SK-N-SH (cell line): ENCODE measurements at regions not wholly inside any gene's neighbourhood (a gene's known extent, or its start where the extent isn't known, plus 50 kb on each side); places are given as distances from the start of the nearest gene placed in this dataset.

Source experiments
- CTCF ChIA-PET: fragments of 300-600, 350-600 bp; formaldehyde crosslinking; extraction: SDS; loops from one replicate; lab custom pipeline; 2021; lab: Yijun Ruan, JAX
- POLR2A ChIA-PET: fragments of 350-600 bp; sonication (Branson Sonifier 250); formaldehyde crosslinking; extraction: SDS; loops from one replicate; lab custom pipeline; 2020; ENCODE audit warnings: antibody characterized with exemption, inconsistent platforms; lab: Yijun Ruan, JAX
- DNase-seq: peaks from one replicate; pipeline ENCODE4 v3.0.0; 2012
- H2AFZ ChIP-seq: fragments of 200-600 bp; sonication (generic); 2 replicates; pipeline ENCODE4 v1.8.1; 2016; ENCODE audit warnings: antibody characterized with exemption, mild to moderate bottlenecking, low read depth
- H3F3A ChIP-seq: fragments of 200-600 bp; sonication (generic); replicated peaks from 2 replicates; pipeline ENCODE3; 2016; ENCODE audit warnings: antibody characterized with exemption, mild to moderate bottlenecking; ENCODE audit not compliant: insufficient read depth
- H3K27ac ChIP-seq, 2 experiments: fragments of 200-500 bp in 1 of 2; fragments of 200-600 bp in 1 of 2; sonication (Bioruptor generic) in 1 of 2; sonication (generic), shearing (Covaris generic) in 1 of 2; 2 replicates each; pipeline versions ENCODE4 v1.5.1 to v1.6.1; 2014 to 2016; ENCODE audit warnings: low read depth in 2 of 2, inconsistent platforms in 1 of 2, low read length in 1 of 2, mild to moderate bottlenecking in 1 of 2, mixed read lengths in 1 of 2
- H3K27me3 ChIP-seq: fragments of 200-600 bp; sonication (generic), shearing (Covaris generic); 2 replicates; pipeline ENCODE4 v1.6.1; 2016; ENCODE audit warnings: mixed run types; ENCODE audit not compliant: insufficient read depth
- H3K36me3 ChIP-seq, 2 experiments: fragments of 200-500 bp in 1 of 2; fragments of 200-600 bp in 1 of 2; sonication (Bioruptor generic) in 1 of 2; sonication (generic) in 1 of 2; replicated peaks in 1 of 2; 2 replicates each; pipeline versions ENCODE3 to v1.5.1; 2014 to 2016; ENCODE audit warnings: low read length in 1 of 2, mild to moderate bottlenecking in 1 of 2; ENCODE audit not compliant: insufficient read depth in 2 of 2, control insufficient read depth in 1 of 2
- H3K4me1 ChIP-seq, 2 experiments: fragments of 200-500 bp in 1 of 2; fragments of 200-600 bp in 1 of 2; sonication (Bioruptor generic) in 1 of 2; sonication (generic), shearing (Covaris generic) in 1 of 2; 2 replicates each; pipeline versions ENCODE4 v1.5.1 to v1.6.1; 2014 to 2016; ENCODE audit warnings: low read depth in 1 of 2, low read length in 1 of 2, mixed run types in 1 of 2; ENCODE audit not compliant: insufficient read depth in 2 of 2, control insufficient read depth in 1 of 2
- H3K4me2 ChIP-seq: fragments of 200-600 bp; sonication (generic), shearing (Covaris generic); 2 replicates; pipeline ENCODE4 v1.6.1; 2017; ENCODE audit warnings: mixed run types
- H3K4me3 ChIP-seq, 2 experiments: fragments of 200-500 bp in 1 of 2; fragments of 200-600 bp in 1 of 2; sonication (Bioruptor generic) in 1 of 2; sonication (generic), shearing (Covaris generic) in 1 of 2; 2 replicates each; pipeline versions ENCODE4 v1.5.1 to v1.8.1; 2014 to 2016; ENCODE audit warnings: low read depth in 2 of 2, inconsistent platforms in 1 of 2, low read length in 1 of 2, mild to moderate bottlenecking in 1 of 2, mixed read lengths in 1 of 2, moderate library complexity in 1 of 2
- H3K79me2 ChIP-seq: fragments of 200-600 bp; sonication (generic); 2 replicates; pipeline ENCODE4 v1.8.1; 2017; ENCODE audit warnings: mild to moderate bottlenecking; ENCODE audit not compliant: insufficient read depth
- H3K9ac ChIP-seq: fragments of 200-600 bp; sonication (generic); 2 replicates; pipeline ENCODE4 v1.6.1; 2017; ENCODE audit warnings: mixed run types
- H3K9me2 ChIP-seq: fragments of 200-600 bp; sonication (generic); 2 replicates; pipeline ENCODE4 v1.6.1; 2017; ENCODE audit warnings: mixed run types
- H3K9me3 ChIP-seq: fragments of 200-600 bp; sonication (generic); 2 replicates; pipeline ENCODE4 v1.6.1; 2017; ENCODE audit warnings: mixed run types, mild to moderate bottlenecking, moderate library complexity
- H4K20me1 ChIP-seq: fragments of 200-600 bp; sonication (generic); 2 replicates; pipeline ENCODE4 v1.6.1; 2017; ENCODE audit warnings: mild to moderate bottlenecking, mixed run types; ENCODE audit not compliant: insufficient read depth
- CHD2 ChIP-seq: fragments of 150-350 bp; IDR thresholded peaks from 2 replicates; pipeline ENCODE4 v1.6.1; 2018; ENCODE audit warnings: low read length; ENCODE audit not compliant: partially characterized antibody
- EP300 ChIP-seq, 2 experiments: IDR thresholded peaks; 2 replicates each; pipeline versions ENCODE4 v1.4.0 to v1.6.1; 2012; ENCODE audit warnings: borderline replicate concordance in 1 of 2, low read depth in 1 of 2, low read length in 1 of 2
- EZH2phosphoT487 ChIP-seq: fragments of 200-600 bp; sonication (generic); IDR thresholded peaks from 2 replicates; pipeline ENCODE4 v1.6.1; 2017; ENCODE audit warnings: low read depth, mixed run types, mild to moderate bottlenecking, antibody characterized with exemption, moderate library complexity, borderline replicate concordance
- FOSL2 ChIP-seq: IDR thresholded peaks from 2 replicates; pipeline ENCODE4 v1.4.0; 2012; ENCODE audit warnings: low read depth, mild to moderate bottlenecking, moderate library complexity, borderline replicate concordance
- GATA2 ChIP-seq: sonication (generic); formaldehyde crosslinking; IDR thresholded peaks from 2 replicates; pipeline ENCODE4 v1.5.0; 2020; ENCODE audit warnings: mild to moderate bottlenecking, missing genetic modification reagents
- JUND ChIP-seq: IDR thresholded peaks from 2 replicates; pipeline ENCODE4 v1.4.0; 2012
- MEF2A ChIP-seq: IDR thresholded peaks from 2 replicates; pipeline ENCODE4 v1.4.0; 2012; ENCODE audit warnings: low read depth, borderline replicate concordance
- NRF1 ChIP-seq: IDR thresholded peaks from 2 replicates; pipeline ENCODE4 v1.6.1; 2012; ENCODE audit warnings: low read depth, mild to moderate bottlenecking, low read length
- POLR2AphosphoS5 ChIP-seq: IDR thresholded peaks from 2 replicates; pipeline ENCODE4 v1.6.1; 2012; ENCODE audit warnings: low read depth, low read length
- RAD21 ChIP-seq: IDR thresholded peaks from 2 replicates; pipeline ENCODE4 v1.6.1; 2012; ENCODE audit warnings: mild to moderate bottlenecking, low read length
- RCOR1 ChIP-seq: fragments of 150-350 bp; IDR thresholded peaks from 2 replicates; pipeline ENCODE4 v1.6.1; 2017; ENCODE audit warnings: antibody characterized with exemption, low read length
- RXRA ChIP-seq: IDR thresholded peaks from 2 replicates; pipeline ENCODE4 v1.4.0; 2012; ENCODE audit warnings: low read depth, mild to moderate bottlenecking, borderline replicate concordance
- SIN3A ChIP-seq: IDR thresholded peaks from 2 replicates; pipeline ENCODE4 v1.6.1; 2012; ENCODE audit warnings: low read depth, mild to moderate bottlenecking, low read length, moderate library complexity, borderline replicate concordance
- SMC3 ChIP-seq: IDR thresholded peaks from 2 replicates; pipeline ENCODE4 v1.6.1; 2012; ENCODE audit warnings: low read depth, low read length, improper control_type of control experiment
- TEAD4 ChIP-seq: IDR thresholded peaks from 2 replicates; pipeline ENCODE4 v1.4.0; 2012; ENCODE audit warnings: mild to moderate bottlenecking, borderline replicate concordance; ENCODE audit not compliant: insufficient read depth
- YY1 ChIP-seq: IDR thresholded peaks from 2 replicates; pipeline ENCODE4 v1.4.0; 2012; ENCODE audit warnings: low read depth, mild to moderate bottlenecking
- WGBS: methylation state at CpG from one replicate; pipeline ENCODE4 v1.1.6; 2017; ENCODE audit warnings: low lambda C conversion rate; 5-methylcytosine and 5-hydroxymethylcytosine counted together
- TF ChIP-seq, protein P1 (sequence below): IDR thresholded peaks from 2 replicates; pipeline ENCODE4; 2012
- TF ChIP-seq, protein P2 (sequence below): fragments of 150-350 bp; IDR thresholded peaks from 2 replicates; pipeline ENCODE4 v1.6.1; 2017; ENCODE audit warnings: antibody characterized with exemption, low read length, low read depth, borderline replicate concordance
- TF ChIP-seq, protein P3 (sequence below): IDR thresholded peaks from 2 replicates; pipeline ENCODE4 v1.4.0; 2012; ENCODE audit warnings: low read depth, borderline replicate concordance

DNA sequence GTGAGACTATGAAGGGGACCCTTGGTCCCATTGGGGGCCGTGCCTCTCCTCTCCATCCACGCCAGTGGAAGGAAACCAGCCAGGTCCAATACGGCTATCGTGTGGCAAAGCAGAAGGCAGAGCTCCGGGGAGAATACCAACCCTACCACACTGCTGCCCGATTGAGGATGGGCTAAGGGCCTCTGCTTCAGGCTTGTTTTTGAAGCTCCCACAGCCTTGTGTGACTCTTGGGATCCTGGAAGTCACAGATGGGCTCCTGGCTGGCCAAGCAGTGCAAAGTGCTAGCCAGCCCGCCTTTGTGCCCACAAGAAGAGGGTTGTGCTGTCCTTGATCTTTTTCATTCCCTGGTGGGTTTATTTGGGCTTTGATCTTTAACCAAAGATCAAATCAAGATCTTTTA, 70.6 kb upstream of the ID2 start:
- WGBS: 68% methylated on average over 7 of the region's 7 CpGs
- Histone ChIP-seq H3K9me3 (no peaks in the 10 kb centered on the region), H3K36me3 (no peaks in the 10 kb centered on the region), H4K20me1 (no peaks in the 10 kb centered on the region), H3K9ac (no peak overlapping the region), H3K79me2 (no peaks in the 10 kb centered on the region), H3K4me2 (no peak overlapping the region), H3K4me3 (no peak overlapping the region), H3K27ac (no peak overlapping the region), H2AFZ (no peak overlapping the region), H3K9me2 (no peaks in the 10 kb centered on the region), H3F3A (peaks cover 3% of the 10 kb centered on the region), H3K27me3 (no peaks in the 10 kb centered on the region; the same call in 1 of the 2 replicates), H3K4me1 (peaks cover 0 to 6% of the 10 kb centered on the region in 2 experiments; a peak in 2 of 4 replicates)
- ChIA-PET POLR2A (no interaction called here), CTCF (no interaction called here)
- TF ChIP-seq TEAD4 (no peak), RAD21 (no peak), FOSL2 (no peak), EP300 (IDR thresholded peaks at IDR 0.05; ENCODE audit: borderline replicate concordance in 1 of 2, low read depth in 1 of 2, low read length in 1 of 2) (no peak), RCOR1 (no peak), JUND (no peak), RXRA (no peak), MEF2A (no peak), SIN3A (no peak), CHD2 (no peak), POLR2AphosphoS5 (no peak), YY1 (no peak), NRF1 (no peak), SMC3 (no peak), GATA2 (no peak), EZH2phosphoT487 (no peak)
- TF ChIP-seq, protein P1, sequence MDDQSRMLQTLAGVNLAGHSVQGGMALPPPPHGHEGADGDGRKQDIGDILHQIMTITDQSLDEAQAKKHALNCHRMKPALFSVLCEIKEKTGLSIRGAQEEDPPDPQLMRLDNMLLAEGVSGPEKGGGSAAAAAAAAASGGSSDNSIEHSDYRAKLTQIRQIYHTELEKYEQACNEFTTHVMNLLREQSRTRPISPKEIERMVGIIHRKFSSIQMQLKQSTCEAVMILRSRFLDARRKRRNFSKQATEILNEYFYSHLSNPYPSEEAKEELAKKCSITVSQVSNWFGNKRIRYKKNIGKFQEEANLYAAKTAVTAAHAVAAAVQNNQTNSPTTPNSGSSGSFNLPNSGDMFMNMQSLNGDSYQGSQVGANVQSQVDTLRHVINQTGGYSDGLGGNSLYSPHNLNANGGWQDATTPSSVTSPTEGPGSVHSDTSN: no peak
- TF ChIP-seq, protein P2, sequence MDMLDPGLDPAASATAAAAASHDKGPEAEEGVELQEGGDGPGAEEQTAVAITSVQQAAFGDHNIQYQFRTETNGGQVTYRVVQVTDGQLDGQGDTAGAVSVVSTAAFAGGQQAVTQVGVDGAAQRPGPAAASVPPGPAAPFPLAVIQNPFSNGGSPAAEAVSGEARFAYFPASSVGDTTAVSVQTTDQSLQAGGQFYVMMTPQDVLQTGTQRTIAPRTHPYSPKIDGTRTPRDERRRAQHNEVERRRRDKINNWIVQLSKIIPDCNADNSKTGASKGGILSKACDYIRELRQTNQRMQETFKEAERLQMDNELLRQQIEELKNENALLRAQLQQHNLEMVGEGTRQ: no peak
- TF ChIP-seq, protein P3, sequence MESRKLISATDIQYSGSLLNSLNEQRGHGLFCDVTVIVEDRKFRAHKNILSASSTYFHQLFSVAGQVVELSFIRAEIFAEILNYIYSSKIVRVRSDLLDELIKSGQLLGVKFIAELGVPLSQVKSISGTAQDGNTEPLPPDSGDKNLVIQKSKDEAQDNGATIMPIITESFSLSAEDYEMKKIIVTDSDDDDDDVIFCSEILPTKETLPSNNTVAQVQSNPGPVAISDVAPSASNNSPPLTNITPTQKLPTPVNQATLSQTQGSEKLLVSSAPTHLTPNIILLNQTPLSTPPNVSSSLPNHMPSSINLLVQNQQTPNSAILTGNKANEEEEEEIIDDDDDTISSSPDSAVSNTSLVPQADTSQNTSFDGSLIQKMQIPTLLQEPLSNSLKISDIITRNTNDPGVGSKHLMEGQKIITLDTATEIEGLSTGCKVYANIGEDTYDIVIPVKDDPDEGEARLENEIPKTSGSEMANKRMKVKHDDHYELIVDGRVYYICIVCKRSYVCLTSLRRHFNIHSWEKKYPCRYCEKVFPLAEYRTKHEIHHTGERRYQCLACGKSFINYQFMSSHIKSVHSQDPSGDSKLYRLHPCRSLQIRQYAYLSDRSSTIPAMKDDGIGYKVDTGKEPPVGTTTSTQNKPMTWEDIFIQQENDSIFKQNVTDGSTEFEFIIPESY: no peak
- DNase-seq: no peak
